Gastrocnemius medialis (tissue), 4 donors: ENCODE measurements at regions not wholly inside any gene's neighbourhood (a gene's known extent, or its start where the extent isn't known, plus 50 kb on each side); places are given as distances from the start of the nearest gene placed in this dataset.

ENCODE experiments used
- POLR2A ChIP-seq, 2 donors: fragments of 450-650 bp; IDR thresholded peaks; one replicate each; pipeline ENCODE4 v1.6.1; 2017; ENCODE audit warnings: antibody characterized with exemption in 2 of 2, mild to moderate bottlenecking in 2 of 2, moderate library complexity in 2 of 2
- TF ChIP-seq, protein P1 (sequence below), 5 experiments: fragments of 450-650 bp in 3 of 5; fragments of 200-600 bp in 2 of 5; sonication (generic) in 2 of 5; IDR thresholded peaks in 4 of 5; conservative IDR thresholded peaks in 1 of 5; 1 replicate in 4 of 5; 2 replicates in 1 of 5; pipeline ENCODE4 v1.5.1; 2016 to 2019; ENCODE audit warnings: antibody characterized with exemption in 5 of 5, mild to moderate bottlenecking in 3 of 5, moderate library complexity in 3 of 5

GRCh38 chr2:139964721-139965440, 1184.7 kb upstream of the NXPH2 start:
- TF ChIP-seq, protein P1, sequence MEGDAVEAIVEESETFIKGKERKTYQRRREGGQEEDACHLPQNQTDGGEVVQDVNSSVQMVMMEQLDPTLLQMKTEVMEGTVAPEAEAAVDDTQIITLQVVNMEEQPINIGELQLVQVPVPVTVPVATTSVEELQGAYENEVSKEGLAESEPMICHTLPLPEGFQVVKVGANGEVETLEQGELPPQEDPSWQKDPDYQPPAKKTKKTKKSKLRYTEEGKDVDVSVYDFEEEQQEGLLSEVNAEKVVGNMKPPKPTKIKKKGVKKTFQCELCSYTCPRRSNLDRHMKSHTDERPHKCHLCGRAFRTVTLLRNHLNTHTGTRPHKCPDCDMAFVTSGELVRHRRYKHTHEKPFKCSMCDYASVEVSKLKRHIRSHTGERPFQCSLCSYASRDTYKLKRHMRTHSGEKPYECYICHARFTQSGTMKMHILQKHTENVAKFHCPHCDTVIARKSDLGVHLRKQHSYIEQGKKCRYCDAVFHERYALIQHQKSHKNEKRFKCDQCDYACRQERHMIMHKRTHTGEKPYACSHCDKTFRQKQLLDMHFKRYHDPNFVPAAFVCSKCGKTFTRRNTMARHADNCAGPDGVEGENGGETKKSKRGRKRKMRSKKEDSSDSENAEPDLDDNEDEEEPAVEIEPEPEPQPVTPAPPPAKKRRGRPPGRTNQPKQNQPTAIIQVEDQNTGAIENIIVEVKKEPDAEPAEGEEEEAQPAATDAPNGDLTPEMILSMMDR (IDR thresholded peaks at IDR 0.05 in 4 of 5, conservative IDR thresholded peaks at IDR 0.05 in 1 of 5), result no peak
- TF ChIP-seq POLR2A (IDR thresholded peaks at IDR 0.05), result no peak
